Activated T-cell treated with anti-CD3 and anti-CD28 coated beads, Interleukin-2, amount 50 U/mL, for 24 hours (primary cell): ENCODE measurements at regions not wholly inside any gene's neighbourhood (a gene's known extent, or its start where the extent isn't known, plus 50 kb on each side); places are given as distances from the start of the nearest gene placed in this dataset.
A peak's percentile ranks its signal among the peaks of the same experiment; 100 is the strongest.
"Not testable (repeated sequence)": the region's sequence is repeated elsewhere in the genome, so short reads cannot be mapped to it uniquely, and the experiment has no call there.

Source experiments
- DNase-seq: peaks from one replicate; pipeline ENCODE4 v3.0.0-alpha.2; 2020
- H3K27ac Mint-ChIP-seq: 2 replicates; pipeline ENCODE4 v1.8.0; 2020; ENCODE audit warnings: mild to moderate bottlenecking, mixed read lengths
- H3K27me3 Mint-ChIP-seq: 2 replicates; pipeline ENCODE4 v1.8.0; 2020; ENCODE audit warnings: mixed read lengths
- H3K36me3 Mint-ChIP-seq: 2 replicates; pipeline ENCODE4 v1.8.0; 2020; ENCODE audit warnings: low read depth, mixed read lengths
- H3K4me1 Mint-ChIP-seq: 2 replicates; pipeline ENCODE4 v1.8.0; 2020; ENCODE audit warnings: low read depth, mixed read lengths
- H3K4me3 Mint-ChIP-seq: 2 replicates; pipeline ENCODE4 v1.8.0; 2020; ENCODE audit warnings: mild to moderate bottlenecking, moderate library complexity, mixed read lengths
- H3K9me3 Mint-ChIP-seq: 2 replicates; pipeline ENCODE4 v1.8.0; 2020; ENCODE audit warnings: mixed read lengths

GRCh38 chr6:138654715-138655634, 118.6 kb upstream of the CCDC28A start:
- Mint-ChIP-seq H3K9me3 (no peaks in the 10 kb centered on the region), H3K27ac (peak overlapping the region; percentile 62), H3K36me3 (no peaks in the 10 kb centered on the region), H3K4me3 (no peak overlapping the region), H3K4me1 (peaks cover 23% of the 10 kb centered on the region), H3K27me3 (peaks cover 45% of the 10 kb centered on the region)
- DNase-seq: no peak

- H3K4me3 Mint-ChIP-seq: no peak overlapping the region
- H3K4me1 Mint-ChIP-seq: peaks cover 25% of the 10 kb centered on the region
- no peak overlapping the region for H3K27ac Mint-ChIP-seq
- no peaks in the 10 kb centered on the region for H3K9me3 Mint-ChIP-seq
- no peaks in the 10 kb centered on the region for H3K36me3 Mint-ChIP-seq
- DNase-seq: no peak
- peaks cover 40% of the 10 kb centered on the region for H3K27me3 Mint-ChIP-seq
These were observed 117.7 kb upstream of the CCDC28A start for GRCh38 chr6:138655828-138656227.

- Mint-ChIP-seq H3K36me3 (no peaks in the 10 kb centered on the region), H3K9me3 (no peaks in the 10 kb centered on the region), H3K27me3 (peaks cover 37% of the 10 kb centered on the region), H3K4me3 (no peak overlapping the region), H3K4me1 (peaks cover 25% of the 10 kb centered on the region), H3K27ac (no peak overlapping the region)
- DNase-seq: no peak
These were observed 117.1 kb upstream of the CCDC28A start for GRCh38 chr6:138656364-138657064.

- H3K4me3 Mint-ChIP-seq: no peak overlapping the region
- H3K36me3 Mint-ChIP-seq: no peaks in the 10 kb centered on the region
- H3K27ac Mint-ChIP-seq: no peak overlapping the region
- H3K9me3 Mint-ChIP-seq: no peaks in the 10 kb centered on the region
- peaks cover 36% of the 10 kb centered on the region for H3K27me3 Mint-ChIP-seq
- no peak for DNase-seq
- peaks cover 25% of the 10 kb centered on the region for H3K4me1 Mint-ChIP-seq
These were observed 116.5 kb upstream of the CCDC28A start for GRCh38 chr6:138657065-138657425.

- no peak for DNase-seq
- Mint-ChIP-seq H3K9me3 (no peaks in the 10 kb centered on the region), H3K36me3 (no peaks in the 10 kb centered on the region), H3K27ac (no peak overlapping the region), H3K27me3 (peaks cover 25% of the 10 kb centered on the region), H3K4me3 (no peak overlapping the region), H3K4me1 (peaks cover 11% of the 10 kb centered on the region)
These were observed 113.6 kb upstream of the CCDC28A start for GRCh38 chr6:138659998-138660397.

GRCh38 chr6:138662471-138662870, 111.1 kb upstream of the CCDC28A start:
- peaks cover 5% of the 10 kb centered on the region for H3K27me3 Mint-ChIP-seq
- DNase-seq: no peak
- peaks cover 4% of the 10 kb centered on the region for H3K4me1 Mint-ChIP-seq
- H3K36me3 Mint-ChIP-seq: no peaks in the 10 kb centered on the region
- no peak overlapping the region for H3K4me3 Mint-ChIP-seq
- H3K9me3 Mint-ChIP-seq: no peaks in the 10 kb centered on the region
- H3K27ac Mint-ChIP-seq: no peak overlapping the region

GRCh38 chr6:138663892-138664291, 109.7 kb upstream of the CCDC28A start:
- H3K9me3 Mint-ChIP-seq: no peaks in the 10 kb centered on the region
- H3K27ac Mint-ChIP-seq: no peak overlapping the region
- H3K27me3 Mint-ChIP-seq: peaks cover 1% of the 10 kb centered on the region
- no peaks in the 10 kb centered on the region for H3K36me3 Mint-ChIP-seq
- peaks cover 4% of the 10 kb centered on the region for H3K4me1 Mint-ChIP-seq
- H3K4me3 Mint-ChIP-seq: no peak overlapping the region
- no peak for DNase-seq

GRCh38 chr6:138664745-138665144, 108.8 kb upstream of the CCDC28A start:
- peaks cover 4% of the 10 kb centered on the region for H3K4me1 Mint-ChIP-seq
- H3K9me3 Mint-ChIP-seq: no peaks in the 10 kb centered on the region
- no peaks in the 10 kb centered on the region for H3K36me3 Mint-ChIP-seq
- H3K27me3 Mint-ChIP-seq: peaks cover 3% of the 10 kb centered on the region
- no peak for DNase-seq
- H3K27ac Mint-ChIP-seq: no peak overlapping the region
- H3K4me3 Mint-ChIP-seq: no peak overlapping the region

- Mint-ChIP-seq H3K36me3 (no peaks in the 10 kb centered on the region), H3K27me3 (peaks cover 3% of the 10 kb centered on the region), H3K9me3 (no peaks in the 10 kb centered on the region), H3K4me1 (no peaks in the 10 kb centered on the region), H3K27ac (no peak overlapping the region), H3K4me3 (no peak overlapping the region)
- no peak for DNase-seq
These were observed 106.9 kb upstream of the CCDC28A start for GRCh38 chr6:138666636-138667035.

GRCh38 chr6:138667408-138667807, 106.2 kb upstream of the CCDC28A start:
- DNase-seq: no peak
- peaks cover 3% of the 10 kb centered on the region for H3K27me3 Mint-ChIP-seq
- H3K4me3 Mint-ChIP-seq: no peak overlapping the region
- H3K27ac Mint-ChIP-seq: no peak overlapping the region
- no peaks in the 10 kb centered on the region for H3K36me3 Mint-ChIP-seq
- no peaks in the 10 kb centered on the region for H3K4me1 Mint-ChIP-seq
- no peaks in the 10 kb centered on the region for H3K9me3 Mint-ChIP-seq

- Mint-ChIP-seq H3K27ac (no peak overlapping the region), H3K36me3 (no peaks in the 10 kb centered on the region), H3K4me1 (no peaks in the 10 kb centered on the region), H3K9me3 (no peaks in the 10 kb centered on the region), H3K4me3 (no peak overlapping the region), H3K27me3 (peaks cover 7% of the 10 kb centered on the region)
- no peak for DNase-seq
These were observed 102.2 kb upstream of the CCDC28A start for GRCh38 chr6:138671351-138671750.

GRCh38 chr6:138673346-138674014, 100.1 kb upstream of the CCDC28A start:
- peaks cover 7% of the 10 kb centered on the region for H3K27me3 Mint-ChIP-seq
- no peak overlapping the region for H3K4me3 Mint-ChIP-seq
- no peak for DNase-seq
- no peaks in the 10 kb centered on the region for H3K36me3 Mint-ChIP-seq
- H3K4me1 Mint-ChIP-seq: no peaks in the 10 kb centered on the region
- no peak overlapping the region for H3K27ac Mint-ChIP-seq
- no peaks in the 10 kb centered on the region for H3K9me3 Mint-ChIP-seq

- H3K4me3 Mint-ChIP-seq, H3K27me3 Mint-ChIP-seq, H3K36me3 Mint-ChIP-seq, H3K9me3 Mint-ChIP-seq, H3K27ac Mint-ChIP-seq, DNase-seq, H3K4me1 Mint-ChIP-seq: not testable (repeated sequence)
These were observed 99.1 kb upstream of the CCDC28A start for GRCh38 chr6:138674444-138674843.

- Mint-ChIP-seq H3K4me3 (no peak overlapping the region), H3K9me3 (no peaks in the 10 kb centered on the region), H3K4me1 (no peaks in the 10 kb centered on the region), H3K36me3 (no peaks in the 10 kb centered on the region), H3K27me3 (peaks cover 10% of the 10 kb centered on the region), H3K27ac (no peak overlapping the region)
- DNase-seq: no peak
These were observed 96.0 kb upstream of the CCDC28A start for GRCh38 chr6:138677538-138677937.

- Mint-ChIP-seq H3K4me1 (no peaks in the 10 kb centered on the region), H3K36me3 (no peaks in the 10 kb centered on the region), H3K27ac (no peak overlapping the region), H3K4me3 (no peak overlapping the region), H3K27me3 (peaks cover 10% of the 10 kb centered on the region), H3K9me3 (no peaks in the 10 kb centered on the region)
- no peak for DNase-seq
These were observed 95.4 kb upstream of the CCDC28A start for GRCh38 chr6:138678168-138678567.
